ENCODE measurements at regions not wholly inside any gene's neighbourhood (a gene's known extent, or its start where the extent isn't known, plus 50 kb on each side); places are given as distances from the start of the nearest gene placed in this dataset.
A peak's percentile ranks its signal among the peaks of the same experiment; 100 is the strongest.
"Not testable (repeated sequence)": the region's sequence is repeated elsewhere in the genome, so short reads cannot be mapped to it uniquely, and the experiment has no call there.

DNA sequence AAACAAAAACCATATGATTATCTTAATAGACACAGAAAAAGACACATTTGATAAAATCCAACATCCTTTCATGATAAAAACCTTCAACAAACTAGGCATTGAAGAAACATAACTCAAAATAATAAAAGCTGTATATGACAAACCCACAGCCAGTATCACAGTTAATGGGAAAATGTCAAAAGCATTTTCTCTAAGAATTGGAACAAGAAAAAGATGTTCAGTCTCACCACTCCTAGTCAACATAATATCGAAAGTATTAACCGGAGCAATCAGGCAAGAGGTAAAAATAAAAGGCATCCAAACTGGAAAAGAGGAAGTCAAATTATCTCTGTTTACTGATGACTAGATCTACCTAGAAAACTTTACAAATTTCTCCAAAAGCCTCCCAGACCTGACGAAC lies 684.2 kb upstream of the SPRY2 start:
- no peak for DNase-seq (ENCODE audit: low spot score)

DNA sequence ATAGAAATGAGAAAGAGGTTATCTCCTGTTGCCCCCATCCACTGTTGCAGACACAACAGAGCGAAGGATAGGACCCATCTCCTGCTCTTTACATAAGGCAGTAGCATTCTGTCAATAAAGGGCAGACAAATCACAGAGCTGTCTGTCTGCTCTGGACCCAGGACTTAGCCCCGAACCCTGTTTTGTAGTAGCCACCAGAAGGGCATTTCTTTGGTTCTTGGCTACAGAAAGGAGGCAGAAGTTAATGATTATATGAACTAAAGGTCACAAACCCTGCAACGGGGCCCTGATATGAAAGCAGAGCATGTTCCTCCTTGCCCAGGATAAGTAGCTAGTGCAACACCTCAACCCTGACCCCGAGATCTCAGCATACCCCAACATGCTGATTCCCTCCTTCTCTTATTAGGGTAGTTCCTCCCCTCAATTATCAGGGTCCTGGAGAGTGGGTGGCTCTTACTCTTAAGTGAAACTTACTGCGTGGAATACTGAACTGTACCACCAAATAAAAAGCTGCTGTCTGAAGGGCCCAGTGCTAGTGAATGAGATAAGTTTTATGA lies 680.4 kb upstream of the SPRY2 start:
- no peak for DNase-seq (ENCODE audit: low spot score)

DNA sequence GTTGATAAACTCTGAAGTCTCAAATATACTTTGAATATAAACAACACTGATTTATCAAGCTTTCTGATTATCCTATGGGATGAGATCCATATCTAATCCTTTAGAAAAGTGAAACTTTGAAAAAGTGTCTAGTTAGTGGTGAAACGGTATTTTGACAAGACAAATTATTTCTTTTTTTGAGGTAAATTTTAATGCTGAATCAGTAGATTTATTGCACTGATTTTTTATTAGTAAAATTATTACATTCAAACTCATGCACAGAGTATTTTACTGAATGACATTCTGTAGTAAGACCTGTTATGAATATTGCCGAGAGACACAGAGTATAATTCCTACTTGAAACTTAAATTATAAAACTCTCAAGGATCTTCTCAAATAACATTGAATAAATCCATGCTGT lies 679.1 kb upstream of the SPRY2 start:
- DNase-seq (ENCODE audit: low spot score): no peak

DNA sequence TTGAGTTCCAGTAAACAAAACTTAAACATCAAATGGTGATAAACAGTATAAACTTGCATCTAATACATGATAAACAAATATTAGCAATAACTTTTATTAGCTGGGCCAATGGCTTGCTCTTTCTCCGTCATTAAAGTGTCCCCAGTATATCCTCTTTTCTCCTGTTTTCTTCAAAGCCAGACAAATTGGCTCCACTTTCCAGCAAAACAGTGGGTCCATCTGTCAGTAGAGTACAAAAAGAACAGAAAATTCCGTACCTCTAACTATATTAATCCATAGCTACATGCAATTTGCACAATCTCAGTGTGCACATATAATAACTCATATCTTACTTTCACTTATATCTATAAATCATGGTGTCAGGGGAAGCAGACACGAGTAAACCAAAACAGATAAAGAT lies 678.0 kb upstream of the SPRY2 start:
- no peak for DNase-seq (ENCODE audit: low spot score)

DNA sequence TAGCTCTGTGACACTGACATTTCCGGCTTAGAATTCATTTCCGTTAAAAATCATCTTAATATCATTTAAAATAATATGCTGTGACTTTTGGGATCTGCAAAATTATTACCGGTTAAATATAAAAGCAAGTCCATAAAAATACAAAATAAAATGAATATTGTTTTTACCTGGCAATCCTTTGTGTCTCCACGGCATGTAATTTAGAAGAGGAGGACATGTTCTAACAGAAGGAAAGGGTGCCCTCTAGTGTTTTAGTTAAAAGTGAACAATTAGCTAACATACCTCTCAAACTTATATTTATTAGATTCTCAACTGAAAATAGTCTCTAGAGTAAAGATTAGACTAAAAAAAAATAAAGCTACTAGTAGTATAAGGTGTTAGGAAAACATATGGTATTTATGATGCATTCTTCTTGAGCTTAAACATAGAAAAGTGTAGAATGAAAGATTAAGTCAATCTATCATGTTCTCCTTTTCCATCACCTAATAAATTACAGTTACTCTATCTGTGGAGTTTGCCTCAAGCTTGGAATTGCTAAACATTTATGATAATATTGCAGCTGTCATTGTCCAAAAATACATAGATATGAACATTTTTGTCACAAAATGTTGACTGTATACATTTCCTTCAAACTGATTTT lies 676.7 kb upstream of the SPRY2 start:
- peak; percentile 52 for DNase-seq (ENCODE audit: low spot score)

DNA sequence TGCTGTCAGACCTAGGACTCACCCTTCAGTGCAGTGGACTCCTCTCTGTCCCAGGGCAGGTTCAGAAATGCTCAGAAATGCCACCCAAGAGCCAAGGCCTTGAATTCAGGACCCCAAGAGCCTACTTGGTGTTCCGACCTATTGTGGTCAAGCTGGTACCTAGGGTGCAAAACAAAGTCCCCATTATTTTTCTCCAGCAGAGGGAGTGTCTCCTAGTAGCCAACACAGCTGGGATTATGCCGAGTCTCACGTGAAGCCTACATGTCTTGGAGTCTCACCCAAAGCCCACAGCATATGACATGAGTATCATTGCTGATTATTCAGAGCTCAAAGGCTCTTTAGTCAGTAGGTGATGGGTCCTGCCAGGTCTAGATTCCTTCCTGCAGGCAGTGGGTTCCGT lies 671.1 kb upstream of the SPRY2 start:
- DNase-seq (ENCODE audit: low spot score): no peak

DNA sequence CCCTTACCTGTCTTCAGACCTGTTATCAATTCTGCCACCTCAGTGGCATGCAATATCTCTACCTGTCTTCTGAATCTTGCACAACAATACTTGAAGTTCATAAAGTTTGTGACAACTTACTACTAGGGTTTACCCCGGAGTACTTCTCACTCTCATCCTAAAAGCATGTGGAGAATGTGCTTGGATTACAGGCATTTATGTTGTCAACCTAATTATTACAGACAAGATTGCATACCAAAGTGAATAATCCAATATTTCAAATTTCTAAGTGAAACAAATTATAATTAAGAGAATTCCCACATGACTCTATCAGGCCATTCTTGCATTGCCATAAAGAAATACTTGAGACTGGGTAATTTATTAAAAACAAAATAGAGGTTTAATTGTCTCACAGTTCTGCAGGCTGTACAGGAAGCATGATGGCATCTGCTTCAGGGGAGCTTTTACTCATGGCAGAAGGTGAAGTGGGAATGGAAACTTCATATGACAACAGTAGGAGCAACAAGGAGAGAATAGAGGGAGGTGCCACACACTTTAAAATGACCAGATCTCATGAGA lies 661.0 kb upstream of the SPRY2 start:
- no peak for DNase-seq (ENCODE audit: low spot score)

DNA sequence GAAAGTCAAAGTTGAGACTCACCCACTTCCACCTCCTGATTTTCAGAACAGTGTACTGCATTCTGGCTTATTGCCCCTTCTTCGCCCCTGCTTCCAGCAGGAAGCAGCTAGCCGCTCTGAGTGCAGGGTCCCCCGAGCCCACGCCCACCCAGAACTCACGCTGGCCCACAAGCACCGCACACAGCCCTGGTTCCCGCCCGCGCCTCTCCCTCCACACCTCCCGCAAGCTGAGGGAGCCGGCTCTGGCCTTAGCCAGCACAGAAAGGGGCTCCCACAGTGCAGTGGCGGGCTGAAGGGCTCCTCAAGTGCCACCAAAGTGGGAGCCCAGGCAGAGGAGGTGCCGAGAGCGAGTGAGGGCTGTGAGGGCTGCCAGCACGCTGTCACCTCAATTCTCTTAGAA lies 657.7 kb upstream of the SPRY2 start:
- DNase-seq (ENCODE audit: low spot score): not testable (repeated sequence)

DNA sequence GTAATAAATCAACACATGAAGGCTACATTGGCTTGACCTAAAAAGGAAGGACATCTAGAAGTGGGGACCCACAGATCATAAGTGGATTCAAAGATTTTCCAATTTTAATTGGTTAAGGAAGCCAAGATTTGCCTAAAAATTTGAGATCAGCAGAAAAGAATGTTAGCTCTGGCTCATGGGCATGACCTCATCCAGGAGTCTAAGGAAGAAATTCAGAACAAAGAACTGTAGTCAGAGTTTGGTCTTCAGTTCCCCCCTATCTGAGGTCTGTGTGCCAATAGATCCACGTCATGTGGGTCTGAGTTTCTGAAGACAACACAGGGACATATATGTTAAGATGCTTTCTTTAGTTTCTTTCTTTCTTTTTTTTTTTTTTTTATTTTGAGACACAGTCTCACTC lies 648.8 kb upstream of the SPRY2 start:
- DNase-seq (ENCODE audit: low spot score): peak; percentile 29

DNA sequence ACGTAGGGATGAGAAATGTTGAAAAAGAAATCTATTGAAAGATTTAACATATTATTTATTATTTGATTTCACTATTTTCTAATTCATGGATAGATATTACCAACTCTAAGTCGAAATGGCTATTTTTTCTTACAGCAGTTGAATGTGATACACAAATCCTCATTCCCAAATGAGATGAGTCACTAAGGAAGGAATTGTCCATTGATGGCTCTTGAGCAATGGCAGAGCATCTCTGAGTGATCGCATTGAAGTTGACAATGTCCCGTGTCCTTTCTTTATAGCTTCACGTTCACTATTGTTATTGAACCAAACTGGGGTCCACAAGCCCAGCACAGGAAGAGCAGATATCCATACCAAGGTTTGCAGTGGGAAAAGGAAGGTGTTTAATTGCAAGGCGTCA lies 648.3 kb upstream of the SPRY2 start:
- DNase-seq (ENCODE audit: low spot score): no peak

DNA sequence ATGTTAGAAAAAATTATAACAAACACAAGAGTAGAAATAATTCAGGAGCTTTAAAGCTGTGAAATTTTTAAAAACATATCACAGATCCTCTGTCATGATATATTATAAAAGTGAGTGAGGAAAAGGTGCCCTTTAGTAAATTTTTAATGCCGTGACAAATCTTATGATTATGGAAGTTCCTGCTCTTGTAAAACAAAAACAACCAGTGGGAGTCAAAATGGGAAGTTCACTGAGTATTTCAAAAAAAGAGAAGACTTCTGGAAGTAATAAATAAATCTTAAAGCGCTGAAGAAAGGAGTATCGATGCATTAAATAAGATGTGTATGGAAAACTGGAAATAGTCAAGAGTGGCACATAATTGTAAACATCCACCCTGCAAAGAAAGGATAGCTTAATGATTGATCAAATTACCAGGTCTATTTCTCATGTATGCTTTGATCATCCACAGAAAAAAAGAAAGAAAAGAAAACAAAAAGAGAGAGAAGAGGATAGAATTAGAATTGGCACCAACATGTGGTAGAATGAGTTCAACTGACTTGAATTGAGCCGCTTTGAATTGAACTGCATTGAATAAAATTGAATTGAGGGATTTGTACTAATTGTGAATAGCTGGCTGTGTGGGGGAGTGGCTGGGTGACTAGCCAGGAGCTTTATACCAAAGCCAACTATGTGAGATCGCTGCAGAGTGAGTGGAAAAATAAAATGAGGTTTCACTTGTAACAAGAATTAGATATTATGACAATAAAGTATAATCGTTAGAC lies 647.6 kb upstream of the SPRY2 start:
- DNase-seq (ENCODE audit: low spot score): no peak

DNA sequence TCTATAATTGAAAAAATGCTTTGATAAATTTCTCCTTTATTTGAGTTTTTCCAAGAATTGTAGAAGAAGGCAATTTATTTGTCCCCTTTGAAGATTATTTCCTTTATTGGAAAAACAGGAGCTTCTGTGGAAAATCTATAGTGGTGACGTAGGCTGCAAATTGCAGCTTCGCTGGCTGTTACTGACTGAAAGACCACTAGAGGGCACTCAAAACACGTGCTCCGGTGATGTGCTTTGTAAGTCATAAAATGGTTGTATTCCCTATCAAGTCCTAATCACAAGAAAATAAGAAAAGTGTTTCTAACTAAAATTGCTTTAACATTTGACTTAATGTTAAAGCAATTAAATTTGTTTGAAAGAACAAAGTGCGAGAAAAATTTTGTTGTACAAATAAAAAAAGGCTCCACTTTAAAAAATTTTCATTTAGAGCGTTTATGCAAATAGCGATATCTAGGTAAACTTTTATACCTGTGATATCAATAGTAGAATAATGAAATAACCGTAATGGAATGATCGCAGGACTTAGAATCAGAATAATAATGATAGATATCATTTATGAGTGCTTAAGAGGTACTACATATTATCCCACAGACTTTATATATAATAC lies 638.2 kb upstream of the SPRY2 start:
- DNase-seq (ENCODE audit: low spot score): peak; percentile 62

DNA sequence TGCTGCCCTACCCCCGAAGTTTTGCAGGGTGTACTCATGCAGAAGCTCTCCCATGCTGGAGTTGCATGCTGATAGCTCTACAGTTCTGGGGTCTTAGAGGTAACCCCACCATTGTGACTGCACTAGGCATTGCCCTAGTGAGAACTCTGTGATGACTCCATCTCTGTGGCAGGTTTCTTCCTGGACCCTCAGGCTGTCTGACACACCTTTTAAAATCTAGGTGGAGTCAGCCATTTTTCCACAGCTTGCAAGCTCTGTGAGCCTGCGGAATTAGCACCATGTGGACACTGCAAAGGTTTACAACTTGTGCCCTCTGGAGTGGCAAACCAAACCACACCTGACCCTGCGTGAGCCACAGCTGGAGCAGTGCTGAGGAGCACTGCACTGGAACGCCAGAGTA lies 636.2 kb upstream of the SPRY2 start:
- no peak for DNase-seq (ENCODE audit: low spot score)

DNA sequence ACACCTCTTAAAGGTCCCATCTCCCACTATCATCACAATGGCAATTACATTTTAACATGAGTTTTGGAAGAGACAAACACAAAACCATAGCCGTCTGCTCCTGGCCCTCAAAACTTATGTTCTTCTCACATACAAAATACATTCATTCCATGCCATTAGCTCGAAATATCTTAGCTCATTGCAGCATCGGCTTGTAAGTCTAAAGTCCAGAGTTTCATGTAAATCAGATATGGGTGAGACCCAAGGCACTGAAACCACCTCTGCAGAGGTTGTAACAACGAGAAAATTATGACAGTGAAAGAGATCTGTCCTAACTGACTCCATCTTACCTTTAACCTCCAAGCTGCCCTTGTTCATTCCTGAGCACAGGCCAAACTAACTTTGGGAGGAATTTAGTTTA lies 635.0 kb upstream of the SPRY2 start:
- no peak for DNase-seq (ENCODE audit: low spot score)

DNA sequence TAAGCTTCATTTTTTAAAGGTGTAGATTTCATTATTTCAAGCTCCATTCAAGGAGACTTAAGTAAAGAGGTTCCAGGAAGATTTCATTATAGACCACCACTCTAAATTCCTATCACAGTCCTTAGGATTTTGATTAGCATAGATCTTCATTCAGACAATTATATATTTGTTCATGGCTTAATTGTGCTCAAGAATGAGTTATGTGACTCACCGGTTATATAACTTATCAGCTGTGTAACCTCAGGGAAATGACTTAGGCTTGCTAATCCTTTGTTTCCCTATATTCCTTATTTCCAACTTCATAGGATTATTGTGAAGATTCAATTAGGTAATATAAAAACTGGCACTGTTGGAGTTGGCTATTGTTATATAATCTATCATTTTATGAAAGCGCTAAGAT lies 632.8 kb upstream of the SPRY2 start:
- no peak for DNase-seq (ENCODE audit: low spot score)

DNA sequence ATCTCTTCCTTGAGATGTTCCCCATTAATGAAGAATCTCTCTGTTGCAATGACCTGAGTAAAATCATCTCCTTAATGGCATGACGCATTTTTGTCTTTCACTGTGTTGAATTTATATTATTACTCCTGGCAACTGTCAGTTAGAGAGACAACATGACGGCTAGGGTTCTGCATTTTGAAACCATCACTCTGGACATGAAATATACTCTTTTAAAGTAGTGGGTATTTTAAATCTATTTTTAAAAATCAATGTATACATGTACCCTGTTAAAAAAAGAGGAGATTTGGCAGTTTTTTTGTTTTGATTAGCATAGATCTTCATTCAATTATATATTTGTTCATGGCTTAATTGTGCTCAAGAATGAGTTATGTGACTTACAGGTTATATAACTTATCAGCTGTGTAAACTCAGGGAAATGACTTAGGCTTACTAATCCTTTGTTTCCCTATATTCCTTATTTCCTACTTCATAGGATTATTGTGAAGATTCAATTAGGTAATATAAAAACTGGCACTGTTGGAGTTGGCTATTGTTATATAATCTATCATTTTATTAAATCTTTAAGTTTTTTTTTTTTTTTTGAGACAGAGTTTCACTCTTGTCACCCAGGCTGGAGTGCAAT lies 632.0 kb upstream of the SPRY2 start:
- DNase-seq (ENCODE audit: low spot score): no peak

DNA sequence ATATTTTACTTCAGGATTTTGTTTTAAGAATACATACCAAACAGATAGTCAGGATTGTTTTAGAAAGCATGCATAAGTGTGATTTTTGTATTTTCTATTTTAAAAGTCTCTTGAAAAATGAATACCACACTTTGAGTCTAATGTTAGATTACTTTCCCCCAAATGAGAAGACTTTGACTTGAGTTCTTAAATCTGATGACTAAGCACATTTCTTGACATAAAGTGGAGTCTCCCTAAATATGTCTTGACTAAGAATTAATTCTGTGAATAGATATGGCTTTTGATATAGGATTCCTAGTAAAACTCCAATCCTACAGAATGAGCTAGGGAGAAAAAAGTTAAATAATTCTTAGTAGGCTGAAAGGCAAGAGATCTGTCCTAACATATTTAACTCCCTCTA lies 624.2 kb upstream of the SPRY2 start:
- no peak for DNase-seq (ENCODE audit: low spot score)

DNA sequence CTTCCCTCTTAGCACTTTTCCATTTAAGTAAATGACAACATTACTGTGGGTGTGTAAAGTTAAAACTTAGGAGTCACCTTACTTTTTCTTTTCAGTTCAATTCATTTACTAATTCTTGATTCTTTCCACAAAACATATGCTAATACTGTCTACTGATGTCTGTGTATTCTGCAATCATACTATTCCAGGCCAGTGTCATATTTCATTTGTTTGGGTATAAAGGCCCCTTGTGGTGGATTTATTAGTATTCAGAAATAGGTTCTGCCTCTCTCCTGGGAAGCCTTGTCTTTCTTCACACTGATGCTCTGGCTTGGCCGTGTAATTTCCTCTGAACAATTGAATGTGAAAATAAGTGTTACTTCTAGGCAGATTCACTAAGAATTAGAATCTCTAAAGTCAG lies 621.9 kb upstream of the SPRY2 start:
- DNase-seq (ENCODE audit: low spot score): no peak

DNA sequence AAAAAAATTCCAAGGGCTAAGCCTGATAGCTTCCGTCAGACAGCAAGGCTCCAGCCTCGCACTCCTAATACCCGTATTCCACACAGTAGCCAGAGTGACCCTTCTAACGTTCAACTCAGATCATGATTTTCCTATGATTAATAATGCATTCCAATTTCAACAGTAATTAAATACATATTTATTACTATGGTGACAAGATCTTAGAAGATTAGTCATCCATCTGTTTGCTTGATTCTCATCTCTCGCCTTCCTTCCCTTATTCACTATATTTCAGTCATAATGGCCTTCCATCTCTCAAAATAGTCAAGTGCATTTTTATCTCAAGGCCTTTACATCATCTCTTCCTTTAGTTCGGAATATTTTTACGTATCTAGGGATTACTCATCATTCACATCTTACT lies 621.2 kb upstream of the SPRY2 start:
- DNase-seq (ENCODE audit: low spot score): no peak

DNA sequence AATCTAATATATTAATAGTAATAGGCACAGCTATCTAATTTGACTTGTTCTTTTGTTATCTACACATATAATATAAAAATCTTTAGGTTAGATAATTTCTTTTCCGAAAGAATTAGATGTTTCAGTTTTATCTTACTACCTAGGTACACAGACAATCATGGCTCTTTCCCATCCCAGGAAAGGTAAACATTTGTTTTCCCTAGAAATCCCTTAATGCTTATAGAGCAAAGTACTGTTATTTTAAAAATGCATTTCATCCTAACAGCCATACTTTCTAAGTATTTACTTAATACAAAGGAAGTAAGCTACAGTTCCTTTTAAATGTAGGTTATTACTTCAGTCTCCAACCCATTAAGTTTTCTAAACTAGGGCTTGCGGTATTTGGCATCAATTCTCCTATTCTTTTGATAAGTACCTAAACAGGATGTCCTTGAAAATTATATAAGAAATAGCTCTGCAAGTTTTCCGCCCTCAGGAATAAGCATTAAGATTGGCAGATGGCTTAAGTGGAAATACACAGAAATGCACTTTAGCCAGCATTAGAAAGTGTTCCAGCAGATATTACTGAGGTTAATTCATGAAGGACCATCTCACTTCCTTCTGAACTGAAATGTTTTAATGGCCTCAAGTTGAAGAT lies 616.2 kb upstream of the SPRY2 start:
- no peak for DNase-seq (ENCODE audit: low spot score)

DNA sequence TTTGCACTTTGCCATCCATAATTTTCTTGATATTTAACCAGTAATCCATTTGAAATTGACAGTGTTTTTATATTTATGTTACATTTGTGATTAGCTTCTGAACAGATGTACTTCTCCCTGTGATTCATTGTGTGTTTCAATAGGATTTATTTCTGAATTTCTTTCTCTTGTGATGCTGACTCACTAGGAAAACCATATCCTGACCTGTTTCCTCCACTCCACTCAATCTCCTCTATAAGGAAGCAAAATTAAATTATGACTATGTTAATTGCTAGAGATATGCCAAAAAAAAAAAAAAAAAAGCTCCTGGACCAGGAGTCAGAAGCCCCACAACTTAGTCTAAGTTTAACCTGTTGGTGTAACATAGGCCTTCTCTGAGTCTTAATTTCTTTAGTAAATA lies 614.6 kb upstream of the SPRY2 start:
- peak; percentile 43 for DNase-seq (ENCODE audit: low spot score)

DNA sequence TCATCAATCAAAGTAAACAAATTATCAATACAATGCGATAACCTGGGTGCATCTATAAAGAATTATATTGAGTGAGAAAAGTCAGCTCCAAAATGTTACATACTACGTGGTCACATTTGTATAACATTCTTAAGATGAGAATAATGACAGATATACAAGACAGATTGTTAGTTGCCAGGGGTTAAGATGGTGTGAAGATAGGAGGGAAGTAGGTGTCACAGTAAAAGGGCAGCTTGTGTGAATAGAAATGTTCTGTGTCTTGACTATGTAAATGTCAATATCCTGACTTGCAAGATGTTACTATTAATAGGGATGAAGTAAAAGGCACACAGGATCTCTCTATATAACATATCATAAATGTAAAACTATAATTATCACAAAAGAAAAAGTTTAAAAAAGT lies 611.2 kb upstream of the SPRY2 start:
- DNase-seq (ENCODE audit: low spot score): no peak
